OCI-M1 (cell line): ENCODE measurements at regions not wholly inside any gene's neighbourhood (a gene's known extent, or its start where the extent isn't known, plus 50 kb on each side); places are given as distances from the start of the nearest gene placed in this dataset.

Experiments used
- DNase-seq: peaks from one replicate; lab custom pipeline; 2025; lab: John Stamatoyannopoulos, UW

- DNase-seq, result no peak
These were observed 70.7 kb downstream of the RBFOX3 start for GRCh38 chr17:79539944-79540705.

GRCh38 chr17:79538291-79538690 is 72.6 kb downstream of the RBFOX3 start:
- DNase-seq, result no peak

GRCh38 chr17:79537686-79538085 is 73.2 kb downstream of the RBFOX3 start:
- DNase-seq, result no peak

- no peak for DNase-seq
These were observed 73.8 kb downstream of the RBFOX3 start for GRCh38 chr17:79537061-79537460.

GRCh38 chr17:79536212-79536840 is 74.5 kb downstream of the RBFOX3 start:
- no peak for DNase-seq

- DNase-seq, result no peak
These were observed 75.2 kb downstream of the RBFOX3 start for GRCh38 chr17:79535728-79536025.

- DNase-seq, result no peak
These were observed 75.8 kb downstream of the RBFOX3 start for GRCh38 chr17:79534851-79535727.

GRCh38 chr17:79534111-79534510 is 76.7 kb downstream of the RBFOX3 start:
- DNase-seq, result no peak

- DNase-seq, result no peak
These were observed 77.7 kb downstream of the RBFOX3 start for GRCh38 chr17:79533116-79533515.

- no peak for DNase-seq
These were observed 78.6 kb downstream of the RBFOX3 start for GRCh38 chr17:79532107-79532790.

GRCh38 chr17:79531191-79532095 is 79.4 kb downstream of the RBFOX3 start:
- DNase-seq, result no peak

- no peak for DNase-seq
These were observed 80.3 kb downstream of the RBFOX3 start for GRCh38 chr17:79530361-79531105.

GRCh38 chr17:79529661-79530081 is 81.2 kb downstream of the RBFOX3 start:
- DNase-seq, result no peak

- DNase-seq, result no peak
These were observed 82.2 kb downstream of the RBFOX3 start for GRCh38 chr17:79528592-79529125.

- no peak for DNase-seq
These were observed 83.5 kb downstream of the RBFOX3 start for GRCh38 chr17:79527306-79527705.

GRCh38 chr17:79525793-79526677 is 84.8 kb downstream of the RBFOX3 start:
- no peak for DNase-seq

- no peak for DNase-seq
These were observed 86.4 kb downstream of the RBFOX3 start for GRCh38 chr17:79524213-79525187.

GRCh38 chr17:79522414-79522813 is 88.4 kb downstream of the RBFOX3 start:
- no peak for DNase-seq
